HG02759 (cell line): ENCODE measurements at regions not wholly inside any gene's neighbourhood (a gene's known extent, or its start where the extent isn't known, plus 50 kb on each side); places are given as distances from the start of the nearest gene placed in this dataset.
A peak's percentile ranks its signal among the peaks of the same experiment; 100 is the strongest.

Source experiments
- ATAC-seq: cut with Tn5 transposase; IDR thresholded peaks from one replicate; pipeline ENCODE4 v1.9.1; 2021; ENCODE audit warnings: mild to moderate bottlenecking, moderate library complexity; ENCODE audit not compliant: unreplicated experiment

GRCh38 chr5:51449026-51449425 is 65.8 kb downstream of the ISL1 start:
- no peak for ATAC-seq

DNA sequence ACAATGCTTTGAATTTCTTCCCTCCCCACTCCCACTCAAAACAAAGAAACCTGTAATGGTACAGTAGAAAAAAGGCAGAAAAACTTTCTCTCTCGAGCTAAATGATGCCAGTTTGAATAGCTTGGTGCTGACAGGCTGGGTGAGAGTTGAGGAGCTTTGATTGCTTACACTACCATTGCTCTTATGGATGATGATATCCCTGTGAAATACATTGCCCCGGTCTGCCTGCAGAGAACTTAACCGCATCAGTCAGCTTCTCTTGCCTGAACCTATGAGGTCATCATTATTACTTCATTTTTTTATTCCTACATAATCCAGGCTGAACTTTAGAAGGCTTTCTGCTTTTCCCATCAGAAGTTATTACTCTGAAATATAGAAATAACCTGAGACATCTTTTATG is 69.3 kb downstream of the ISL1 start:
- no peak for ATAC-seq

DNA sequence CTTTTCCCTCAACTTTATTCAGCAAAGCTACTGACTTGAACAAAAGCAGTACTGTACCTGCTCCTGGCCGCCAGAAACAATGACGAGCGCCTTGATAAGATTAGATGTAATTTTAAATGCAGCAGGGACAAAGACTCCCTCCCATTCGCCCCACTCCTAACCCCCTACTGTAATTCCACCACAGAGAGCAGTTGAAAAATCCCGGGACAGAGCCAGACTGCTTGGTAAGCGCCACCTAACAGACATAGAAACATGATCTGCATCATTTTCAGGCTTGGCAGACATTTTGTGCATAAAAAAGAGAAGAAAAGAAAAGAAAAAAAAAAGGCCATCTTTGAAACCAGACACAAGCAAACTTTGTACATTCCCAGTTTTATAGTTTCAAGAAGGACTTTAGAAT is 81.9 kb downstream of the ISL1 start:
- ATAC-seq: no peak

- ATAC-seq: no peak
These were observed 83.0 kb downstream of the ISL1 start for GRCh38 chr5:51466214-51466613.

- no peak for ATAC-seq
These were observed 84.9 kb downstream of the ISL1 start for GRCh38 chr5:51468196-51468595.

DNA sequence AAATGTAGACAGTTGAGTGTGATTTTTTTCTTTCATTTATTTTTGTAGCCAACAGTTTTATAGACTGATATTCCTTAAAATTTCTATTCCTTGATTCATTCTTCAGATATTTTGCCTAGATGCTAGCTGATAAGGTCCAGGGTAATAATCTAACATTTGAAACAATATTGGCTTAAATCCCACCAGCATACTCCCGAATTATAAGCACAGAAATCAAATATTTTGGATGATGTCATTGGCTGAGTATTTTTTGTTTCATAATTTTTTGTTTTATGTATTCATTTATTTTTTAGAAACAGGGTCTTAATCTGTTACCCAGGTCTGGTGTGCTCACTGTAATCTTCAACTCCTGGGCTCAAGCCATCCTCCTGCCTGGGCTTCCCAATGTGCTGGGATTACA is 88.4 kb downstream of the ISL1 start:
- ATAC-seq: no peak

DNA sequence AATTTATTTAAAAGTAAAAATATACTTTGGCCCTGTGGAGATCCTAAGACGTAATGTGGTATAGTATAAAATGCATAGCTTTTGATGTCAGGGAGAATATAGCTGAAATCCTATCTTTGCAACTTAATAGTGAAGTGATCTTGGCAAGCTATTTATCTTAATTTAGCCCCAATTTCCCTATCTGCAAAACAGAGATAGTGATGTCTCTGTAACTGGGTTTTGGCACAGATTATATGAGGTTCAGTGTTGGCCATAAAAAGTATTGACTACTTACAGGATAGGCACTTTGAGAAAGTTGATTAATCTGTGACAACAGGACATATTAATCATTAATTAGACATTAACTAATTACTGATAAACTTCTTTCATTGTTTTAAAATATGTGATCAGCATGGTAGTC is 89.2 kb downstream of the ISL1 start:
- no peak for ATAC-seq

DNA sequence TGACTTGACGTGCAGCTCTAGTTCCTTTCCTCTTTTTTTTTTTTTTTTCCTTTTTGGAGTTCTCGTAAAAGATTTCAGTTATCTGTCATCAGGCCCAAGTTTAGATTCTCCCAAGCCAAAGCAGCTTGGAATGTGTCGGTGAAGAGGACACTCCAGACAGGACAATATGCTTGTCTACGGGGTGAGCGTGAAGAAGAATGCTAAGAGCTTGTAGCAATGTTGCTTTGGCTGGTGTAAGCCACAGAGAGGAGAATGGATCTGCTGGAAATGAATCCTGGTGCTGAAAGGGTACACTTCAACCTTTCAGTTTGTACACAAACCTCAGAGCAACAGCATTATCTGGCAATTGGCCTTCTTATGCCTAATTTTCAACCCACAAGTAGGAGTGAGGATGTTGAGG is 92.4 kb downstream of the ISL1 start:
- ATAC-seq: no peak

DNA sequence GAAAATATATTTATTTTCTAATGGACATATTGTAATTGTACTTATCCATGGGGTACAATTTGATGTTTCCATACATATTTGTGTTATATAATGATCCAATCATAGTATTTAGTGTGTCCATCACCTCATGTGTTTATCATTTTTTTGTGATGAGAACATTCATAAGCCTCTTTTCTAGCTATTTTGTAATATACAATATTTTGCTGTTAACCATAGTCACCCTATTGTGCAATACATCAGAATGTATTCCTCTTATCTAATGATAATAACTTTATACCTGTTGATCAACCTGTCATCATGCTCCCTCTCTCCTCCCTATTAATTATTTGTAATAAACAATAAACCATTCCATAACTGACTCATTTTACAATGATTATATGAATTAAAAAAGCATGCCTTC is 93.2 kb downstream of the ISL1 start:
- ATAC-seq: no peak

DNA sequence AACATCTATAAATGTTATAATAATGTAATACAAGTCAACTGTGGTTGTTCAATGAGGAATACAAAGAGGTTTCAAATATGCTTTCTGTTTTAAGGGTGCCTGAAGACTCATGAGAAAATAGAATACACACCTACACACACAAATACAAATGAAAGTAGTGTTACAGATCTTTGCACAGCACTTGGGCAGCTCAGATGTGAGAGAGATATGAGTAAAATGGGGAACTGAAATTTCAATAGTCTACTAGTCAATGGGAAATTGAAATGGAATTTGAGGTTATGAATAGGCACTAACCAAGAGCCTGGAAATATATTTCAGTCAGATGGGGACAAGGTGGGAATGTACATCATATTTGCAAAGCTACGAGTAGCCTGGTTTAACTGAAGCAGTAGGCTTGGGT is 96.6 kb downstream of the ISL1 start:
- ATAC-seq: peak; percentile 85

GRCh38 chr5:51484326-51484725 is 101.1 kb downstream of the ISL1 start:
- no peak for ATAC-seq

GRCh38 chr5:51486158-51486557 is 102.9 kb downstream of the ISL1 start:
- no peak for ATAC-seq

GRCh38 chr5:51487952-51488351 is 104.7 kb downstream of the ISL1 start:
- no peak for ATAC-seq

DNA sequence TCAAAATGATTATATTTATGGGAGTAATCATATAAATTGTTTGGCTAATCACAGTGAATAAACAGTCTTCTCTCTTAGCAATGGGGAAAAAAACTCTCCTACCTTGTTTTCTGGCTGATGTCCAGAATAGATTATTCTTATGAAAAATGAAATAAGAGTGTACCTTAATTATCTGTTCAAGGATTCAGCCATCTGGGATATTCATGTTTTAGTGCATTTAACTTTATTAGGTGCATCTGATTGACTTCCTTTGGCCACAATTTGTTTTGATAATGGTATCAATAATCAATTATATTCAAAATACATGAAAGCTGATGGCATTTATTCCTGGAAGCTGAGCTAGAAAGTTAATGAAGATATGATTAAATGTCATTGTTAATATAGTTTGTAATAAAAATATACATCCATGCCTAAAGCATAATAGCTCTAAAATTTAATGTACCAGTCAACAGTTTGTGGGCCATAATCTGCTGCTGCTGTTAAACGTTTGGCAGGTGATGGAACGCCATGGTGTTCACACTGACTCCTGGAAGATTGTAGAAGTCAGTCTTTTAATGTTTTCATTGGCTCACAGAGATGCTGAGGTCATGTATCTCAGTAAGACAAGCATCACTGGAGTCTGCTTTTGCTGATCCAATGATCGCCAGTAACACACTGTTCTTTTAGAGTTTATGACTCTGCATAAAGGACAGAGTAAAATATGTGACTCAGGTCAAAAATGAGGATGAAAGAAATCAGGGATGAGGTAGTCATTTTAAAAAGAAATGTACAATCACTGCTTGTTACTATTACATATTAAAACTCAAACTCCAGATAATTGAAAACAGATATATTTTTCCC is 105.8 kb downstream of the ISL1 start:
- no peak for ATAC-seq

DNA sequence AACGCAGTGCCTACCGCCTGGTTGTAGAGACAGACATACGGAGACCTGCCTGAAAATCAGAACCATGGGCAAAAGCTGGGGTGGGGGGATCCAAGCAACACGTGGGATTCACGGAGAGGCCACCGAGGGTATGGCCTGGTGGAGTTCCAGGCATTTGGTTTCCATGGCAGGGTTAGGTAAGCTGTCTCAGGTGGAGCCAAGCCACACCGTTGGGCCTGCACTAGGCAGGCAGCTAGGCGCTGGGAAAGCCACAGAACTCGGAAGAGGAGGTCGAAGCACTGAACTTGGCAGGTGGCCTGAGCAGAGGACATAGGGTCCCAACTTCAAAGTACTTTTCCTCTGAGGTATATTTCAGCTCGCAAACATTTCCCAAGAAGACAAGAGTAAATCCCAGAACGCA is 111.6 kb downstream of the ISL1 start:
- no peak for ATAC-seq

DNA sequence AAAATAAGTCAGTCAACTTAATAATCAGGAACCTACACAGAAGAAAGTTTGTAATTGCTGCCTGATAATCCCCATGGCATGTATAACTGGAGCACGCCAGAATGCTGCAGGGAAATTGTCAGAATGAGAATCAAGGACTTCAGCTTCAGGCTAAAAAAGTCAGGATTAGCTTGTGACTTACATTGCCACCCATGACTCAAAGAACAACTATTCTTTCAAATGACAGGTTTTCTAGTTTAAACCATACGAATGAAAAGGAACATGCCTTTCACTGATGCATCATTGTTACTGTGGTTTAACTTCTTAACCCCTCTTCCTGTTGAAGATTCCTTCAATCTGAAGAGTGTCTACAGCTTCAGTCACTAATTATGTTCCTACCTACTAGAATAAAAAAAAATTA is 112.4 kb downstream of the ISL1 start:
- ATAC-seq: no peak

DNA sequence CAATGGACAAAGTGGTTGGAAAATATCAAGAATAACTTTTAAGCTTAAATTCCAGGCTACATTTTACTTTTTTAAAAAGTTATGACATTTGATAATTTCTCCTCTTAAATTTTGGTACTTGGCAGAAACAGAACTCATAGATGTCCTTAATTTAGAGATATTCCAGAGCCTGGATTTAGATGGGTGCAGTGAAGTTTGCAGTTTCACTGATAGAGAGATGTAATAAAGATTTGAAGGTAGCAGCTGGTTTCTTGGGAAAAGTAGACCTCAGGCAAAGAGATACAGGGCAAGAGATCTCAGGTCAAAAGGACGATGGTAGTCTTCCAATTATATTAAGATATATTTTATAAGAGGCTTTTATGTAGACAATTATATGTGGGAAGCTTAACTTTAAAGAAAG is 134.6 kb downstream of the ISL1 start:
- ATAC-seq: no peak

DNA sequence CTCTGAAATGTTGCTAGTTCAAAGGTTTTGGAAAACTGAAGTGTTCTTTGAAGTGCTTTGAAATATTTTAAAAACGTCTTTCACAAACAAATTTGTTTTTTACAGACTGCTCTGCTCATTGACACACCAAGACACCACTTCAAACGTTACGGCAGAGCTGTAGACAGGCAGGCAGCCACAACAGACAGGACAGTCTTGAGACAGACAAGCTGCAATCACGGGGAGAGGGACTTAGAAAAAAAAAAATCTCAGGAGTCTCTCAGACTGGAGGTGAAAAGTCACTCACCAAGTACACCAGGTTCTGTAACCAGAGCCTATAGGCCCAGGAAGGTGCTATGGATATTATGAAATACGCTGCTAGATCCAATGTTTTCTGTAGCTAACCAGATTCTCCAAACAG is 135.4 kb downstream of the ISL1 start:
- ATAC-seq: no peak

- ATAC-seq: no peak
These were observed 138.3 kb downstream of the ISL1 start for GRCh38 chr5:51521583-51521982.

DNA sequence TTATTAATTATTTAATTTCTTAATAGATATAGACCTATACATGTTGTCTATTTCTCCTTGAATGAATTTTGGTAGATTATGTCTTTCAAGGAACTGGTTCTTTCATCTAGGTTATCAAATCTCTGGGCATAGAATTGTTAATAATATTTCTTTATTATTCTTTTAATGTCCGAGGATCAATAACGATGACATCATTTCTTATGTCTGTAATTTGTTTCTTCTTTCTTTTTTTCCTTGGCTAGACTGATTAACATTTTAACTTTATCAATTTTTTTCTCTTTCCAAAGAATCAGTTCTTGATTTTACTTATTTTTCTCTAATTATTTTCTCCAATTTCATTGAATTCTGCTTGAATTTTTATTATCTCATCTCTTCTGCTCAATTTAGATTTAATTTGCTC is 156.0 kb downstream of the ISL1 start:
- ATAC-seq: no peak

GRCh38 chr5:51544031-51544785 is 161.0 kb downstream of the ISL1 start:
- no peak for ATAC-seq

DNA sequence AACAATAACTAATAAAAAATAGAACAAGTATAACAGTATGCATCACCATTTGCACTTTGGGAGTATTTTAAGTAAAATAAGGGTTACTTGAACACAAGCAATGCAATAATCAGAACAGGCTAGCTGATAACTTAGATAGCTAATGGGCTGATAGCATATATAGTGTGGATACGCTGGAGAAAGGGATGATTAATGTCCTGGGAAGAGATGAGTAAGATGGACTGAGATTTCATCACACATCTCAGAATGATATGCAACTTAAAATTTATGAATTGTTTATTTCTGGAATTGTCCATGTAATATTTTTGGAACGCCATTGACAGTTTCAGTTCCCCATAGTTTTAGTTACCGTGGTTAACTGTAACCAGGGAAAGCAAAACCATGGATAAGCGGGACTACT is 173.6 kb downstream of the ISL1 start:
- no peak for ATAC-seq
